ENCODE measurements at regions not wholly inside any gene's neighbourhood (a gene's known extent, or its start where the extent isn't known, plus 50 kb on each side); places are given as distances from the start of the nearest gene placed in this dataset.

- Histone ChIP-seq H3K9ac (ENCODE audit: insufficient read depth, low read length, poor library complexity, severe bottlenecking) (no peak overlapping the region), H3K9me3 (replicated peaks in 1 of 2; ENCODE audit: control insufficient read depth in 1 of 2, insufficient read depth in 1 of 2, low read length in 2 of 2) (no peaks in the 10 kb centered on the region), H3K4me1 (ENCODE audit: control insufficient read depth in 1 of 2, insufficient read depth in 2 of 2, low read length in 2 of 2) (no peaks in the 10 kb centered on the region), H3K27ac (ENCODE audit: low read depth in 1 of 2, low read length in 2 of 2) (no peak overlapping the region), H4K20me1 (ENCODE audit: insufficient read depth, low read length) (no peaks in the 10 kb centered on the region), H3K79me2 (ENCODE audit: insufficient read depth, low read length) (no peaks in the 10 kb centered on the region), H3K4me3 (replicated peaks in 1 of 3; ENCODE audit: low read depth in 2 of 3, low read length in 3 of 3) (no peak overlapping the region), H2AFZ (ENCODE audit: insufficient read depth, low read depth, low read length, poor library complexity, severe bottlenecking) (no peak overlapping the region), H3K36me3 (replicated peaks in 1 of 2; ENCODE audit: control insufficient read depth in 1 of 2, insufficient read depth in 2 of 2, low read length in 2 of 2) (no peaks in the 10 kb centered on the region), H3K27me3 (ENCODE audit: control insufficient read depth in 2 of 2, insufficient read depth in 2 of 2, low read length in 2 of 2) (peaks cover 0 to 3% of the 10 kb centered on the region in 2 donors), H3K4me2 (replicated peaks; ENCODE audit: extremely low read depth, low read length, poor library complexity, severe bottlenecking) (no peak overlapping the region)
- DNase-seq = no peak
- H3K4me1 Mint-ChIP-seq = no peaks in the 10 kb centered on the region
- WGBS (ENCODE audit: insufficient coverage) = 55% methylated on average over 2 of the region's 7 CpGs
- no peak overlapping the region for H3K27ac Mint-ChIP-seq
- no peaks in the 10 kb centered on the region for H3K36me3 Mint-ChIP-seq
- no peaks in the 10 kb centered on the region for H3K9me3 Mint-ChIP-seq
- TF ChIP-seq, protein P1, sequence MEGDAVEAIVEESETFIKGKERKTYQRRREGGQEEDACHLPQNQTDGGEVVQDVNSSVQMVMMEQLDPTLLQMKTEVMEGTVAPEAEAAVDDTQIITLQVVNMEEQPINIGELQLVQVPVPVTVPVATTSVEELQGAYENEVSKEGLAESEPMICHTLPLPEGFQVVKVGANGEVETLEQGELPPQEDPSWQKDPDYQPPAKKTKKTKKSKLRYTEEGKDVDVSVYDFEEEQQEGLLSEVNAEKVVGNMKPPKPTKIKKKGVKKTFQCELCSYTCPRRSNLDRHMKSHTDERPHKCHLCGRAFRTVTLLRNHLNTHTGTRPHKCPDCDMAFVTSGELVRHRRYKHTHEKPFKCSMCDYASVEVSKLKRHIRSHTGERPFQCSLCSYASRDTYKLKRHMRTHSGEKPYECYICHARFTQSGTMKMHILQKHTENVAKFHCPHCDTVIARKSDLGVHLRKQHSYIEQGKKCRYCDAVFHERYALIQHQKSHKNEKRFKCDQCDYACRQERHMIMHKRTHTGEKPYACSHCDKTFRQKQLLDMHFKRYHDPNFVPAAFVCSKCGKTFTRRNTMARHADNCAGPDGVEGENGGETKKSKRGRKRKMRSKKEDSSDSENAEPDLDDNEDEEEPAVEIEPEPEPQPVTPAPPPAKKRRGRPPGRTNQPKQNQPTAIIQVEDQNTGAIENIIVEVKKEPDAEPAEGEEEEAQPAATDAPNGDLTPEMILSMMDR (IDR thresholded peaks at IDR 0.05) = no peak
- intact Hi-C loops (cut with micrococcal nuclease) = no loop called here
- H3K27me3 Mint-ChIP-seq (ENCODE audit: low read depth in 3 of 3) = peaks cover 6 to 12% (median 9%) of the 10 kb centered on the region in 3 donors
- H3K4me3 Mint-ChIP-seq = no peak overlapping the region
These were observed 62.7 kb upstream of the BNIP2 start for GRCh38 chr15:59751552-59752413.

- Mint-ChIP-seq H3K27me3 (ENCODE audit: low read depth in 3 of 3) (peaks cover 10 to 16% (median 11%) of the 10 kb centered on the region in 3 donors), H3K4me1 (no peaks in the 10 kb centered on the region)
- no peaks in the 10 kb centered on the region for H3K36me3 ChIP-seq (replicated peaks in 1 of 2; ENCODE audit: control insufficient read depth in 1 of 2, insufficient read depth in 2 of 2, low read length in 2 of 2)
These were observed 57.7 kb upstream of the BNIP2 start for GRCh38 chr15:59746777-59747176.

More at GRCh38 chr15:59746777-59747176, 57.7 kb upstream of the BNIP2 start:
- Histone ChIP-seq H3K4me1 (ENCODE audit: control insufficient read depth in 1 of 2, insufficient read depth in 2 of 2, low read length in 2 of 2) (no peaks in the 10 kb centered on the region), H3K9me3 (replicated peaks in 1 of 2; ENCODE audit: control insufficient read depth in 1 of 2, insufficient read depth in 1 of 2, low read length in 2 of 2) (peaks cover 0 to 6% of the 10 kb centered on the region in 2 donors), H3K4me3 (replicated peaks in 1 of 3; ENCODE audit: low read depth in 2 of 3, low read length in 3 of 3) (no peak overlapping the region), H3K9ac (ENCODE audit: insufficient read depth, low read length, poor library complexity, severe bottlenecking) (no peak overlapping the region), H3K4me2 (replicated peaks; ENCODE audit: extremely low read depth, low read length, poor library complexity, severe bottlenecking) (no peak overlapping the region), H3K27me3 (ENCODE audit: control insufficient read depth in 2 of 2, insufficient read depth in 2 of 2, low read length in 2 of 2) (no peaks in the 10 kb centered on the region), H4K20me1 (ENCODE audit: insufficient read depth, low read length) (no peaks in the 10 kb centered on the region), H3K27ac (ENCODE audit: low read depth in 1 of 2, low read length in 2 of 2) (no peak overlapping the region), H3K79me2 (ENCODE audit: insufficient read depth, low read length) (no peaks in the 10 kb centered on the region), H2AFZ (ENCODE audit: insufficient read depth, low read depth, low read length, poor library complexity, severe bottlenecking) (no peak overlapping the region)
- 89% methylated on average over 4 of the region's 8 CpGs for WGBS (ENCODE audit: insufficient coverage)
- TF ChIP-seq, protein P1 (IDR thresholded peaks at IDR 0.05) = no peak
- H3K9me3 Mint-ChIP-seq = peaks cover 5 to 13% (median 7%) of the 10 kb centered on the region in 7 donors
- no peak for DNase-seq
- H3K36me3 Mint-ChIP-seq = no peaks in the 10 kb centered on the region
- no peak overlapping the region for H3K27ac Mint-ChIP-seq
- intact Hi-C loops (cut with micrococcal nuclease) = no loop called here
- H3K4me3 Mint-ChIP-seq = peak overlapping the region in 1 of 2 donors; percentile 28
